ENCODE measurements at regions not wholly inside any gene's neighbourhood (a gene's known extent, or its start where the extent isn't known, plus 50 kb on each side); places are given as distances from the start of the nearest gene placed in this dataset.

DNA sequence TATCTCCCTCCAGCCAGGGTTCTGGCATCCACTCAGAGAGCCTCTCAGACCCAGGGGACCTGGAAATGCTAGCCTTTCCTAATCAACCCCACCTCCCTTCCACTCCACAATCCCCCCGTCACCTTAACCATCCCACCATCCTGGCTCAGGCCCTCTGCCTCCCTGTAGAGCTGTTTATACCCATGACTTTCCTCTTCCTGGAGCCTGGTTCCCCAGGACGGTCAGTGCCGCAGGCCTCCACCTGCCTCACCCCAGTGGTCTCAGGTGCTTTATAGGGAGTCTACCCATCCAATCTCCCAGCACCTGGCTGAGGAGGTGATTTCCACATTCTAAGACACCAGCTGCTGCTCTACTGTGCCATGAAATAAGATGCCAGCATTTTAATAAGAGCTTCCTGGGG lies 1159.5 kb downstream of the TBC1D22A start:
- DNase-seq (ENCODE audit: low spot score), result no peak
- TF ChIP-seq, protein P1, sequence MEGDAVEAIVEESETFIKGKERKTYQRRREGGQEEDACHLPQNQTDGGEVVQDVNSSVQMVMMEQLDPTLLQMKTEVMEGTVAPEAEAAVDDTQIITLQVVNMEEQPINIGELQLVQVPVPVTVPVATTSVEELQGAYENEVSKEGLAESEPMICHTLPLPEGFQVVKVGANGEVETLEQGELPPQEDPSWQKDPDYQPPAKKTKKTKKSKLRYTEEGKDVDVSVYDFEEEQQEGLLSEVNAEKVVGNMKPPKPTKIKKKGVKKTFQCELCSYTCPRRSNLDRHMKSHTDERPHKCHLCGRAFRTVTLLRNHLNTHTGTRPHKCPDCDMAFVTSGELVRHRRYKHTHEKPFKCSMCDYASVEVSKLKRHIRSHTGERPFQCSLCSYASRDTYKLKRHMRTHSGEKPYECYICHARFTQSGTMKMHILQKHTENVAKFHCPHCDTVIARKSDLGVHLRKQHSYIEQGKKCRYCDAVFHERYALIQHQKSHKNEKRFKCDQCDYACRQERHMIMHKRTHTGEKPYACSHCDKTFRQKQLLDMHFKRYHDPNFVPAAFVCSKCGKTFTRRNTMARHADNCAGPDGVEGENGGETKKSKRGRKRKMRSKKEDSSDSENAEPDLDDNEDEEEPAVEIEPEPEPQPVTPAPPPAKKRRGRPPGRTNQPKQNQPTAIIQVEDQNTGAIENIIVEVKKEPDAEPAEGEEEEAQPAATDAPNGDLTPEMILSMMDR (IDR thresholded peaks at IDR 0.05; ENCODE audit: extremely low read depth, missing control alignments), result no peak

DNA sequence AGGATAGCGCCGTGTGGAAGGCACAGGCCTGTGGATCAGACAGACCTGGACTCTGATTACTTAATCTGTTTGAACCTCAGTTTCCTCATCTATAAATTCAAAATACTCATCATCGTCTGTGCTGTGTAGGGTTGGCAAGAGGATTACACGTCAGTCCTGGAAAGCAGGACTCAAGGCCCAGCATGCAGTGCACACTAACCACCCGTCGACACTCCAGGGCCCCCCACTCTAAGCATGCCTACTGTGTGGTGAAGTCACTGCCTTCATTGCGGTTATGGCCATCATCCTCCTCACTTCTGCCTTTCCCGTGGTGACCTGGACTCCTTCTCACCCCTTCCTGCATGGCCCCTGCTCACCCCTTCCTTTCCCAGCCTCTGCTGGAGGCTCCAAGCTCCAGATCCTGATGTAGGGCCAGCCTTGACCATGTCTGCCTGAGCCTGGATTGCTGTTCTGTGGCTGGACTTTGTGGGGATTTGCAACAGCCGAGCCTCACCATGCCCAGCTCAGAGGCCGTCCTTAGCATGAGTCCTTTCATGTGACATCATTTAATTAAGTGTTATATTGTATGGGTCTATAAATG lies 1158.0 kb downstream of the TBC1D22A start:
- TF ChIP-seq, protein P1 (IDR thresholded peaks at IDR 0.05; ENCODE audit: extremely low read depth, missing control alignments), result no peak
- no peak for DNase-seq (ENCODE audit: low spot score)

DNA sequence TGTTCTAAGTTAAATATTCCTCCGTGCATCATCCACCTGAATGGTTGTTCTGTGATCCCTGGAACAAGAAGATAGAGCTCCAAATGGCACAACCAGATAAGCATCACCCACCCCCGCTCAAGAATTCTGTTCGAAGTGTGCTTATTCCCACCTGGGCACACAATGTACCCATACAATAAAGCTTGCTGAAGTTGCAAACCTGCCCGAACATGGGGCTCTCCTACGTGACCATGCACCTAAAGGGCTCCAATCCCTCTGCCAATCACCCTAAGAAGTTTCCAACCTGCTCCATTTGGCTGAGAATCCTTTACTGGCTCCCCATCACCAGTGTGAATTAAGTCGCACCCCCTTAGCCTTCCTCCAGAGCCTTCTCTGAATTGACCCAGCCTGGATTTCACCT lies 1157.4 kb downstream of the TBC1D22A start:
- DNase-seq (ENCODE audit: low spot score), result no peak
- TF ChIP-seq, protein P1 (IDR thresholded peaks at IDR 0.05; ENCODE audit: extremely low read depth, missing control alignments), result no peak

DNA sequence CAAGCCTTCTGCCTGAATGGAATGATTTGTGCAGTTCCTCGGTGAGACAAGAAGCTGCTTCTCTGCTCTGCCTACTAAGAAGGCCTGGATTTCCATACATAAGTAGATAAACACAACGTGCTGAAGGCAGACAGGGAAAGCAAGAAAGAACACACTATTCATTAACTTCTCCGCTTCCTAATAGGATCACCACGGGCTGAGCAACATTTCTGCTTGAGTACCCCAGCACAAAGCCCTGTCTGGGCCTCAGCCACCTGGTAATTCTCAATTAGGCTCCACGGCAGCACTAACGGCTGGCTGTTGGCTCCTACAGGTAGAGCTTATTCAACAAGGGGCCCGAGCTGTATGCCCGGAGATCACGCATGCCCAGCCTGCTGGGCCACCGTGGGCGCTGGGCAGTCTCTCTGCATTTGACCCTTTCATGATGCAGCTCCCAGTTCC lies 1156.6 kb downstream of the TBC1D22A start:
- TF ChIP-seq, protein P1 (IDR thresholded peaks at IDR 0.05; ENCODE audit: extremely low read depth, missing control alignments), result no peak
- DNase-seq (ENCODE audit: low spot score), result no peak

DNA sequence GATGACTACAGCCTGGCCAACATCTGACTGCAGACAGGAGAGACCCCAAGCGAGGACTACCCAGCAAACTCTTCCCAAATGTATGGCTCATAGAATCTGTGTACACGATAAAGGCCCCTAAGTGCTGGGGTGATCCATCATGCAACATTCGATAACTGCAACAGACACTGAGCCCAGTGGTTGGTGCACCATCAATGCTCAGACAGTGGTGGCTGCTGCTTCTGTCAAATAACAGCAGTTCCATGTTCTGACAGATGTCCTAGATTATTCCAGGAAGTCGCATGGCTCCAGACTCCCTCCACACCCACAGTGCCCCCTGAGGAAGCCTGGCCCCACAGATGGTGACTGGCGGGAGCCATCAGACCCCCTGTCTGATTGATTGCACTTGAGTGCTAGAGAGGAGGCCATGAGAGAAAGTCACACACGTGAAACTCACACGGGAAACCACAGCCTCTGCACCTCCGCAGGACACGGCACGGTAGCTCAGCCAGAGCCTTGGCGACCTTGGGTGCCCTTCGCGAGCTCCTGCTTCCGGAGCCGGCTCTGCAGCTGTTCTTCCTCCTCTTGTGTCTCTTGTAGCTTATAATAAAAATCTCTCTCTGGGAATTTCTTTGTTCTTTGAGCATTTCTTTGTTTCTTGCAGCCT lies 1155.9 kb downstream of the TBC1D22A start:
- TF ChIP-seq, protein P1 (IDR thresholded peaks at IDR 0.05; ENCODE audit: extremely low read depth, missing control alignments), result no peak
- DNase-seq (ENCODE audit: low spot score), result peak; percentile 26

DNA sequence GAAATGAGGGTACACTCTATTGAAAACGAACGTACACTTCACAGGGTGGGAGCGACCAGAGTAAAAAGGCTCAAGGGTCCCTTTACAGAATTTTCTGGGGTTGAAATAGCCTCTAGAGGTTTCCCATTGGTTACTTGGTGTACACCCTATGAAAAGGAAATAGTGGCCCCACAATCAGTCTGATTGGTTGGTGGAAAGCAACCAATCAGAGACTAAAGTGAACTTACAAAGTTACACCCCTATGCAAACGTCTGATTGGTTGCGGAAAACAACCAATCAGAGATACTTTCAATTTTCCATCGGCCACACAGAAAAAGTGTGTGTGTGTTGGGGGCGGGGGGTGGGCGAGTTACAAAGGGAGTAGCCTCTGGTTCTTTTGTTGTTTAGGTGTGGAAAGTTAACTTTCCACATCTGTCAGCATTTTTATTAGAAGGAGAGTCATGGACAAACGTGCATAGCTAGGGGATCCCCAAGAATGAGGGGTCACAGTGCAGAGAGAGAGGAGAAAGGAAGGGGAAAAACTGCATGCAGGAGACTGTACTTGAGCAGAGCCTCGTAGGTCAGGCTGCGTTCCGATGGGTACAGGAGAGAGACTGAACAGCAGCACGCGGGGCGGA lies 1152.1 kb downstream of the TBC1D22A start:
- DNase-seq (ENCODE audit: low spot score), result no peak
- TF ChIP-seq, protein P1 (IDR thresholded peaks at IDR 0.05; ENCODE audit: extremely low read depth, missing control alignments), result no peak

DNA sequence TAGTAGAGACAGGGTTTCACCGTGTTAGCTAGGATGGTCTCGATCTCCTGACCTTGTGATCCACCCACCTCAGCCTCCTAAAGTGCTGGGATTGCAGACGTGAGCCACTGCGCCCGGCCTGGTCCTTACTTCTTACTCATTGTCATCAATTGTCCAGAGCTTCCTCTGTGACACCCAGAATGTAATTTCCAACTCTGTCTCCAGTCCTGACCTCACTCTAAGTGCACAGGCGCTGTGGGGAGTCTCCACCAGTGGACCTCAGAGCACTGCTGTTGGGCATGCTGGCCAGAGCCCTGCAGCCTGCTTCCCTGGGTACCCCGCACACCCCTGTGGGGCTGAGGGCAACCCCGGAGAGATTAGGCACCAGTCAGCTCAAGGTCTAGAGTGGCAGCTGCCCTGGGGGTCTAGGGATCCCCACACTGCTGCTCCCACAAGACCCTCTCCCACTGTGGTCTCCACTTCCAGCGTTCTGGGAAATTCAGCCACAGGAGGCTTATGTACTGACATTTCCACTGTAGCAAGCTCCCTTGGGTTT lies 1140.3 kb downstream of the TBC1D22A start:
- TF ChIP-seq, protein P1 (IDR thresholded peaks at IDR 0.05; ENCODE audit: extremely low read depth, missing control alignments), result no peak
- DNase-seq (ENCODE audit: low spot score), result no peak

Measured in GM20000 (cell line).